Endodermal cell (in vitro differentiated cells): ENCODE measurements at regions not wholly inside any gene's neighbourhood (a gene's known extent, or its start where the extent isn't known, plus 50 kb on each side); places are given as distances from the start of the nearest gene placed in this dataset.

ENCODE experiments used
- DNase-seq: peaks from one replicate; pipeline ENCODE4 v3.0.0-alpha.2; 2017
- H3K27ac ChIP-seq: 2 replicates; pipeline ENCODE4 v1.5.1; 2013; ENCODE audit warnings: mild to moderate bottlenecking, low read depth, low read length, moderate library complexity
- H3K27me3 ChIP-seq: 2 replicates; pipeline ENCODE4 v1.6.1; 2013; ENCODE audit warnings: mild to moderate bottlenecking, low read length, moderate library complexity; ENCODE audit not compliant: insufficient read depth, control insufficient read depth, poor library complexity, severe bottlenecking
- H3K36me3 ChIP-seq: 2 replicates; pipeline ENCODE4 v1.7.0; 2013; ENCODE audit warnings: mild to moderate bottlenecking, low read length, moderate library complexity; ENCODE audit not compliant: control insufficient read depth, insufficient read depth
- H3K4me1 ChIP-seq: one replicate; pipeline ENCODE4 v1.7.0; 2013; ENCODE audit warnings: low read length; ENCODE audit not compliant: control insufficient read depth, insufficient read depth
- H3K4me3 ChIP-seq: 2 replicates; pipeline ENCODE4 v1.5.1; 2013; ENCODE audit warnings: mild to moderate bottlenecking, low read length, moderate library complexity
- H3K9ac ChIP-seq: 2 replicates; pipeline ENCODE4 v1.6.1; 2013; ENCODE audit warnings: mild to moderate bottlenecking, low read length, moderate library complexity; ENCODE audit not compliant: poor library complexity, severe bottlenecking; ENCODE audit errors: extremely low read depth
- H3K9me3 ChIP-seq: 2 replicates; pipeline ENCODE4 v1.6.1; 2013; ENCODE audit warnings: mild to moderate bottlenecking, low read length, moderate library complexity; ENCODE audit not compliant: control insufficient read depth
- H3K27ac Mint-ChIP-seq: 2 replicates; pipeline ENCODE4 v1.8.0; 2020; ENCODE audit warnings: mixed read lengths
- H3K27me3 Mint-ChIP-seq: 2 replicates; pipeline ENCODE4 v1.8.0; 2021; ENCODE audit warnings: mild to moderate bottlenecking, mixed read lengths; ENCODE audit not compliant: insufficient read depth
- H3K36me3 Mint-ChIP-seq: 2 replicates; pipeline ENCODE4 v1.8.0; 2020; ENCODE audit warnings: low read depth, mixed read lengths
- H3K4me1 Mint-ChIP-seq: 2 replicates; pipeline ENCODE4 v1.8.0; 2020; ENCODE audit warnings: mixed read lengths
- H3K4me3 Mint-ChIP-seq: 2 replicates; pipeline ENCODE4 v1.8.0; 2020; ENCODE audit warnings: mild to moderate bottlenecking, moderate library complexity, mixed read lengths
- H3K9me3 Mint-ChIP-seq: 2 replicates; pipeline ENCODE4 v1.8.0; 2020; ENCODE audit warnings: mild to moderate bottlenecking, mixed read lengths
- CTCF ChIP-seq: fragments of 200-600 bp; sonication (generic); conservative IDR thresholded peaks from 2 replicates; pipeline ENCODE4 v1.5.0; 2021; ENCODE audit warnings: antibody characterized with exemption, mild to moderate bottlenecking
- WGBS, 2 experiments: methylation state at CpG; one replicate each; pipeline versions ENCODE4 v1.1.5 to v1.1.7; 2013; ENCODE audit warnings: missing lambda C conversion rate in 2 of 2, mixed read lengths in 1 of 2; ENCODE audit not compliant: insufficient coverage in 1 of 2, insufficient read length in 1 of 2; 5-methylcytosine and 5-hydroxymethylcytosine counted together

- no peak overlapping the region for H3K27ac ChIP-seq
- no peaks in the 10 kb centered on the region for H3K36me3 Mint-ChIP-seq
Observed at GRCh38 chr4:149961876-149962597, 116.2 kb upstream of the DCLK2 start.

GRCh38 chr4:149964001-149964796 is 114.0 kb upstream of the DCLK2 start:
- Histone ChIP-seq H3K36me3 (no peaks in the 10 kb centered on the region), H3K4me1 (no peaks in the 10 kb centered on the region), H3K27ac (no peak overlapping the region), H3K9ac (no peak overlapping the region), H3K9me3 (no peaks in the 10 kb centered on the region), H3K27me3 (no peaks in the 10 kb centered on the region), H3K4me3 (no peak overlapping the region)
- H3K27me3 Mint-ChIP-seq, result no peaks in the 10 kb centered on the region
- H3K4me3 Mint-ChIP-seq, result no peak overlapping the region
- no peaks in the 10 kb centered on the region for H3K36me3 Mint-ChIP-seq
- WGBS, 2 experiments, result 92 to 94% methylated on average over 7 to 8 of the region's 8 CpGs
- H3K9me3 Mint-ChIP-seq, result no peaks in the 10 kb centered on the region
- DNase-seq, result no peak
- no peak for TF ChIP-seq CTCF
- H3K4me1 Mint-ChIP-seq, result peaks cover 2% of the 10 kb centered on the region
- no peak overlapping the region for H3K27ac Mint-ChIP-seq

More at GRCh38 chr4:149961876-149962597, 116.2 kb upstream of the DCLK2 start:
- Mint-ChIP-seq H3K9me3 (no peaks in the 10 kb centered on the region), H3K4me3 (no peak overlapping the region), H3K27ac (no peak overlapping the region), H3K4me1 (peaks cover 2% of the 10 kb centered on the region), H3K27me3 (no peaks in the 10 kb centered on the region)
- H3K4me3 ChIP-seq, result no peak overlapping the region
- WGBS, 2 experiments, result 88 to 89% methylated on average over 3 to 5 of the region's 5 CpGs
- H3K9ac ChIP-seq, result no peak overlapping the region
- no peaks in the 10 kb centered on the region for H3K36me3 ChIP-seq
- no peaks in the 10 kb centered on the region for H3K27me3 ChIP-seq
- no peak for DNase-seq
- no peak for TF ChIP-seq CTCF
- H3K4me1 ChIP-seq, result no peaks in the 10 kb centered on the region
- H3K9me3 ChIP-seq, result no peaks in the 10 kb centered on the region

- Histone ChIP-seq H3K4me1 (no peaks in the 10 kb centered on the region), H3K4me3 (no peak overlapping the region), H3K27ac (peak overlapping the region; percentile 5), H3K27me3 (no peaks in the 10 kb centered on the region), H3K9ac (no peak overlapping the region), H3K9me3 (no peaks in the 10 kb centered on the region), H3K36me3 (no peaks in the 10 kb centered on the region)
- Mint-ChIP-seq H3K27me3 (no peaks in the 10 kb centered on the region), H3K36me3 (no peaks in the 10 kb centered on the region), H3K27ac (no peak overlapping the region), H3K4me3 (no peak overlapping the region), H3K4me1 (peaks cover 2% of the 10 kb centered on the region), H3K9me3 (no peaks in the 10 kb centered on the region)
- WGBS, 2 experiments, result 50 to 90% methylated on average over 2 of the region's 2 CpGs
- no peak for DNase-seq
- no peak for TF ChIP-seq CTCF
Observed at GRCh38 chr4:149965206-149965605, 113.0 kb upstream of the DCLK2 start.
